GM21360 (cell line): ENCODE measurements at regions not wholly inside any gene's neighbourhood (a gene's known extent, or its start where the extent isn't known, plus 50 kb on each side); places are given as distances from the start of the nearest gene placed in this dataset.

Experiments used
- ATAC-seq: cut with Tn5 transposase; IDR thresholded peaks from one replicate; pipeline ENCODE4 v1.9.1; 2021; ENCODE audit warnings: mild to moderate bottlenecking, moderate library complexity; ENCODE audit not compliant: unreplicated experiment

DNA sequence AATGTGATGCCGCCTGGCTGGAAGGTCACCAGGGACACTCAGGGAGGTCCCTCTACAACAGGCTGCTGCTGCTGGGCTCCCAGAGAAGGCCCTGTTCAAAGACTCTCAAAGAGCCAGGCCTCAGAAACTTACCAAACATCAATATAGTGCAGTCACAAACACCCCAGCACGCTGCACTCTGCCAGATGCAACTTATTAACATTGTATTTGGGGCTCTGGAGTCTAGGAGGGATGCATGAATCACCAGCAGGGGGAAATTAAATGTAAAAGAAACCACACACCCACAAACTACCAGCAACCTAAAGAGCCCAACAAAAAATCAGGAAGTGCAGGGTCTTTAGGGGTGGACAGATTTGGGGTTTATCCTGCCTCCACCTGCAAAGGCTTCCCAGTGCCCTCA is 74.6 kb upstream of the SPATA12 start:
- ATAC-seq: no peak

DNA sequence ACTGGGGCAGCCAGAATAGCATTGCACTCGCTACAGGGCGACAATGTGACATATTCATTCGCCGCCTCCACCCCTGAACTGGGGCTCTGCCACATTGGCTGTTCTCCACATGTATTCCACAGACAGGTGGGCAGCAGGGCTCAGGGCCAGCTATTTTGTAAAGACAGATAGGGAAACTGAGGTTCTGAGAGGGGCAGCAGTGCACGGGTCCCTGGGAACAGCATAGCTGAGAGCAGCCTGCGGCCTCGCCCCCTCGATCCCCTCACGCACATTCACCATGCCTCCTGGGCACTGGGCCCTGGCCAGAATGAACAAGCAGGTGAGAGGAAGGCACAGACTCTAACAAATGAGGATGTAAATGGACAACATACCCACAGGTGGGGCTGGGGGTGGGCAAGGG is 75.0 kb upstream of the SPATA12 start:
- ATAC-seq: no peak

DNA sequence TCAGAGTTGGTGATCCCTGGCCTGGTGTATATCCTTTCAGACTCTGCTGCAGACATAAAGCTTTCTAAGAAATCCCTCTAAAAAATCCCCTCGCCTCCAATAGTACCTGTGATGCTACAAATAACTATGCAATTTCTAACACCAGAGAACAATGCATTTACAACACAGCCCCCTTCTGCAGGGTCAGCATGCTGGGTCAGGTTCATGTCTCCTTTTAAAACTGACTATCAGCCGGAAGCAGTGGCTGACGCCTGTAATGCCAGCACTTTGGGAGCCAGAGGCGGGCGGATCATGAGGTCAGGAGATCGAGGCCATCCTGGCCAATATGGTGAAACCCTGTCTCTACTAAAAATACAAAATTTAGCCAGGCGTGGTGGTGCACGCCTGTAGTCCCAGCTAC is 77.0 kb upstream of the SPATA12 start:
- no peak for ATAC-seq

DNA sequence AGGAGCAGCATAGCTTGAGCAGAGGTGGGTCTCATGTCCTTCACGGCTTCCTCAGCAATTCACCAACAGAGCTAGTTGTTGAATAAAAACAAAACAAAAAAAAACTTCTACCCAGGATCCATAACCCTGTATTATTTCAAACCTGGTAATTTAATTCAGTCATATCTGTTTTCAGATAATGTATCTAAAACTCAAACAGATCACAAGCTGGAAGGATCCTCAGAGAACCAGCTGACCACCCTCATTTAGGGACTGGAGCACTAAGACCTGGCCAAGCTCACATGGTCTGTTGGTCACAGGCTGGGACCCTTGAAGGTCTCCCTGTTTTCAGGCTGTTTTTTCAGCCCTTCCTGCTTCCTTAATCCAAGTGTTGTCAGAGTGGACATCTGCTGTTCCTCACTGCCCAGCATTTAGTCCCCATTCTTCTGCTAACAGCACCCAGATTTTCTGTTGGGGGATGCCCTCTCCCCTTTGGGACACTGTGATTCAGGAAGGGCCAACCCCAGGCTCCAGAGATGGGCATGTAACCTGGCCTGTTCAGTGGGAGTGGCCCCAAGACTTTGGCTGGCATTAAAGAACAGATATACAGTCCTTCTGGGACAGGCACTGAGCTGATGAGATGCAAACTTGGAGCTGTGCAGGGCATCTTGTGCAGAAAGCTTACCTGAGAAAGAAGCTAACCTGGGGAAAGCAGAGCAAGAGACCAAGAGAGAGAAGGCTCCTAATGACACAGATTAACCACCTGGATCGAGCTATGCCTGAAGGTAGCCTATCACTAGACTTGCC is 78.8 kb upstream of the SPATA12 start:
- no peak for ATAC-seq

DNA sequence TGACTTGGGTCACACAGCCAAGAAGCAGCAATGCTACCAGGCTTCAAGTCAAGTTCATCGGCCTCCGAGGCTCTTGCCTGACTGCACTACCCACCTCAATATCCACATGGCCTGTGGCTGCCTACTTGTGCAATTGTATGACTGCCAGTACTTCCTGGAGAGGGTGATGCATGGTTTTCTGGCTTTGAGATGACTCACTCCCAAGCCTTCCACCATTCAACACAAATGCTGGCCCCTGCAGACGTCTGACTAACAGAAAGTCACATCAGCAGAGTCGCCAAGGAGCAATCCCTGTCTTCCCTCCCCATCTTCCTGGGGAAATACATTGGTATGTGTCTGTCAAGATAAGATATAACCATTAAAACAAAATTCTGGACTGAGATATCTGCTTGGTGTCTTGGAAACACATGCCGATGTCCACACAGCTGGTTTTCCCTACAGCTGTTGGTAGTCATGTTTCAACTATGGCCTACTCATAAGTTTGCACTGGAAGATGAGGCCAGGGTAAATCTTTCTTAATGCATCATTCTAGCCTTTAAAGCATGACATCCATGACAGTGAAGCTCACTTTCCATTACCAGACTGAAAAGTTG is 79.6 kb upstream of the SPATA12 start:
- no peak for ATAC-seq

DNA sequence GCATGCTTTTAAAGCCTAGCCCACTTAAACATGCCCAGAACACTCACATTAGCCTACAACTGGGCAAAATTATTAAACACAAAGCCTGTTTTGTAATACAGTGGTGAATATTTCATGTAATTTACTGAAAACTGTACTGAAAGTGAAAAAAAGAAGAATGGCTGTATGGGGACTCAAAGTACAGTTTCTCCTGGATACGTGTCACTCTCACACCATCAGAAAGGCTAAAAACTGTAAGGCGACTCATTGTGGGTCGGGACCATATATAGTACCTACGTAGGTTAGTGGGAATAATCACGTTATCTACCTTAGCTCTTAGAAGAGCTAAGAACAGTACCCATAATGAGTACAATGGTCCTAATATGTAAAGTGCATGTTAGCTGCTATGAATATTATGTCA is 80.2 kb upstream of the SPATA12 start:
- ATAC-seq: no peak

DNA sequence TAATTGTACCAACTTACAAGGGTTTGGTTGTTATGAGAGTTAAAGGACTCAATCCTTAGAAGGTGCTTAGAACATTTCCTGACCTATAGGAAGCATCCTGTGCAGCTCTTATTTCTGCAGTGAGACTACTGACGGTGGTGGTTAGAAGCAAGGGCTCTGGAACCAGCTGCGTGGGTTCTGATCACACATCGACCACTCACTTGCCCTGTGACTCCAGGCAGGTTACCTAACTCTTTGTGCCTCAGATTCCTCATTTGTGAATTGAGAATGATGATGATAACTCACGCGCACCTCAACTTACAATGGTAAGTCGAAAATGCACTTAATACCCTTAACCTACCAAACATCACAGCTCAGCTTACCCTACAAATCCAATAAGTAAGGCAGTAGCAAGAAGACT is 80.7 kb upstream of the SPATA12 start:
- ATAC-seq: no peak

DNA sequence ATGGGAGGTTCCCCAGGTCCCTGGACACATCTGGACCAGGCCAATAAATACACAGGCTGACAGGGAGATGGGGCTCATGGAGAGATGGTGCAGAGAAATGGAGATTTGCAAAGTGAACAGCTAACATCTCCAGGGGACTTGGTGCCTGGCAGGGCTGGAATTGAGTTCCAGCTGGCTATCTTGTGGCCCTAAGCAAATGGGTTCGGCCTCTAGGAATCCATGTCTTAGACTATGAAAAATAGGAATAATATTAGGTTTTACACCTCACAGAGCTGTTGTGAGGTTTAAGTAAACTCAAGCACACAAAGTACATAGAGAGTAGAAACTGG is 82.9 kb upstream of the SPATA12 start:
- no peak for ATAC-seq

DNA sequence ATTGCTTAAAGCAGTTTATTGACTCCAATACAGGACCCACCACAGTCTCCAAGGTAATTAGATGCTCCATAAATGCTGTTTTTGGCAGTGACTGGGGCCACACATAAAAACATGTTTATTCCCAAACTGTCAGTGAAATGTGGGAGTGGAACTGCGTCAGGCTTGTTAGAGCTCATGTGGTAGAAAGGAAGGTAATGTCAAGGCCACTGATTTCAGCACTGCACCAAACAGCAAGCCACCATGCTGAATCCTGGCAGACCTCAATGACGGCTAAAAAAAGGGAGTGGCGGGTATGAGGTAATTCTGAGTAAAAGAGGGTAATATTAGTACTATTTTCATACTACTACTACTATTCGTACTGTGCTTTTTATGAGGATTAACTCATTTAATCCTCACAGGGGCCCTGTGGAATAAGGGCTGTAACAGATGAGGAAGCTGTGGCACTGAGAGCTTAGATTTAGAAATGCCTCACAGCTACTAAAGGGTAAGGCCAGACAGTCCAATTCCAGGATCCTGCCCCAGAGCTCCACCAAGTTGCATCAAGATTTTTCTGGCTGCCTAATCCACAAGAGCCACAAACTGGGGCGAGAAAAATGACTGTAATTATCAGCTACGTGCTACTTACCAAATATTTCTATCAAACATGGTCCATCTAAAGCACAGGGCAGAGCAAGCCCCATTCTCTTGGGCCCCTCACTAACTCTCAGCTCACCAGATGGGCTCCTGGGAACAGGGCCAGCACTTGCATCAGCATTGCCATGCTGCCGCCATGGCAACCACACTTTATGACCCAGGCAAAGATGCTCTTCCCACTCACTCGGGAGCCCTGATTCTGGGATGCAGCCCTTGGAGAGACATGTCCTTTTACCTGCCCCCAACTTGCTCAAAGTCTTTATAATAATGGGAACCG is 83.6 kb upstream of the SPATA12 start:
- no peak for ATAC-seq

DNA sequence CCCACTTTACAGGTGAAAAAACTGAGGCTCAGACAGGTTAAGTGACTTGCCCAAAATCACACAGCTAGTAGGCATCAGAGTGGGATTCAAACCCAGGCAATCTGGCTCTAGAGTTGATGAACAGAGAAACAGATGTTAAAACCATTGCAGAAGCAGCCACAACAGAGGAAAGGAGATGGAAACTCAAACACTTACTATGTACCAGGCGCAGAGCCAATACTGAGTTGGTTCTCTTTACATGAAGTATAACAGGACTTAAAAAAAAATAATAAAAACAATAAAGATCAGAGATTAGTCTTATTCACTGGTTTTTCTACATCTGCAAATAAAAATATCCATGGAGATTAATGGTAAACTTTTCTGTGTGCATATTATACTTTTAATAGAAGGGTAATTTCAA is 84.9 kb upstream of the SPATA12 start:
- ATAC-seq: no peak

DNA sequence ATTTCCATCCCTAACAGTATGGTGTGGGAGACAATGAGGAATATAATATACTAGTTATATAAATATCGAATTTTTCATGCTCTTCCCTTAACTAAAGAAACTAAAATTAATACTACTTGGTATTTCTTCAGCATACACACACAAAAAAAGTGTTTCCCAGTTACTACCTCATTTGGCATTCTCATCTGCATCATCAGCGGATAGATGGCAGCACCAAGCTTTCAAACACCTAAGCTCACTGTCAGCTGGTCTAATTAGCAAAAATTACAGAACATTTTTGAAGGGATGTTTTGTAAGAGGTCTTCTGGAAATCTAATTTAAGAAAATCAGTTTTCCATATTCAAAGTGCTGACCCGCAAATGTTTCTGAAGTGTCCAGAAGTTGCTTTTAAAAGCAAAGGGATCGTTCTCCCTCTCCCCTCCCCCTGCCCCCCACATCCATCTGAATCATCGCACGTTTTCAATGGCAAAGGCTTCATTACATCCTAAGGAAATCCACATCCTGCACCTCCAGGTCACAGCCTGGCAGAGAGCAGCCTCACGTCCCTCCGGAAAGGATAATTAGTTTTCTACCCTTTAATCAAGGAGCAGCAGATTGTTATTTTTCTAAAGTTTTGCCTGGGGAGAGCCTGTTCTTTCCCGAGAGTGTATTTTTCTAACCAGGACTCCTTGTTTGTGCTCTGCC is 86.1 kb upstream of the SPATA12 start:
- ATAC-seq: no peak

DNA sequence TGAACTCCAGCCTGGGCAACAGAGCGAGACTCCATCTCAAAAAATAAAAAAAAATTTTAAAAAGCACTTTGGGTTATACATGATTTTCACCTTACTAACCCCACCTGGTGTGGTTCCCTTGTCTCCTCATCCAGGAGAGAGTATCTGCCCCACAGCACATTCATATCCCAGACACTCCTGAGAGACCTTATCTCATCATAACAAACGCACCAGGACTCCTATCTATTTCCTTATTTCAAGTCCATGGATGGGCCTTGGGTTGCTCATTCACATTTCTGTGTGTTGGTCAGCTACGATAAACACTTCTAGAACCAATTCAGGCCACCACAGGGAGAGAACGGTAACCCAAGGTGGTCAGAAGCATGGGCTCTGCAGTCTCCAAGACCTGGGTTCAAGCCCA is 88.6 kb upstream of the SPATA12 start:
- no peak for ATAC-seq

DNA sequence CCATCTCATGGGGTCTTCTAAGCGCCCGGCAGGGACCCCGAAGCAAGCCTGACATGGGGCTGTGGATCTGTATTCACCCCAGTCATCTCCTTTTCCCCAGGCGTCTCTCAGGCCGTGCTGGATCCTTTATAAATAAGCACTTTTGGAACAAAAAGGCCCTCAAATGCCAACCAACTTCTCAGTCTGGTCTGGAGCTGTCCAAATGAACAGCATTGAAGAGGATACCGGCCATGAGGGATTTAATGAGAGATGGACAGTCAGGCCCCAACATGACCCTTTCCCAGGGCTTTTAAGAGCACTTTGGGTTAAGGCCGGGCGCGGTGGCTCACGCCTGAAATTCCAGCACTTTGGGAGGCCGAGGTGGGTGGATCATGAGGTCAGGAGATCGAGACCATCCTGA is 89.2 kb upstream of the SPATA12 start:
- no peak for ATAC-seq

DNA sequence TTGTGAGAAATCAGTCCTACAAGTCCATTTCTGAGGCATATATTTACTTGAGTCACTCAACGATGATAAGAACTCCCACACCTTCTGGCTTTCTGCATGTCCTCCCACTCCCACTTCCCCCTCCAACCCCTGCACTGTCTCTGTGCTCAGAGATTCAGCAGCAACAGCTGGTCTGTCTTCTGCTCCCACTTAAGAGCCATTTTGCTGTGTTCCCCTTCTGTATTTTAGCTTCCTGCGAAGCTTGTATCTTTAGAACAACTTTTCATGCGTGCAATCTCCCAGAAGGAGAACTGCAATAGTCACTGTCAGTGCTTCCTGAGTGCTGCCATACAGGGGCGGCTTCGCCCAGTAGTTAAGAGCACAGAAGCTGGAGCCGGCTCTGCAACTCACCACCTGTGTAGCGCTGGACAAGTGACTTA is 90.0 kb upstream of the SPATA12 start:
- no peak for ATAC-seq

DNA sequence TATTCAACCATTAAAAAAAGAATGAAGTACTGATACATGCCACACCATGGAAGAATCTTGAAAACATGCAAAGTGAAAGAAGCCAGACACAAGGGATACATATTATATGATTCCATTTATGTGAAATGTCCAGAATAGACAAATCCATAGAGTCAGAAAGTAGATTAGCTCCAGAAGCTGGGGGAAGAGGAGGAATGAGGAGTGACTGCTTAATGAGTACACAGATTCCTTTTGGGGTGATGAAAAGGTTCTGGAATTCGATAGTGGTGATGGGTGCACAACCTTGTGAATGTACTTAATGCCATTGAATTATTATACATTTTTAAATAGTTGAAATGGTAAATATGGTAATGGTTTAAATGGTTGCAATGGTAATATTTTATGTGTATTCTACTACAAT is 90.6 kb upstream of the SPATA12 start:
- no peak for ATAC-seq

DNA sequence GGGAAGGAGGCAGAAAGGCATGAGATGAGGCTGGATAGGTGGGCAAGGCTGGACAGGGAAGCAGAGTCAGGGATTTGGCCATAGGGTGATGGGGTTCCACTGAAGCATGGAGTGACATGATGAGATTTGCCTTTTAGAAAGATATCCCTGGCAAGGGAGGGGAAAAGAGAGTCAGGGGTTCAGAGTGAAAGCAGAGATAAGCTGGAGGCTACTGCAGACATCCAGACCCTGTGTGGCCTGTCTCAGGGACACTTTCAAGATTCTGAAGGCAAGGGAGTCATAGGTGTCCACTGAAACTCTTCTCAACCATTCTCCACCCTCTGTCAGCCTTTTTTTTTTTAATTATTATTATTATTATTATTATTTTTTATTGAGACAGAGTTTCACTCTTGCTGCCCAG is 94.0 kb upstream of the SPATA12 start:
- no peak for ATAC-seq

DNA sequence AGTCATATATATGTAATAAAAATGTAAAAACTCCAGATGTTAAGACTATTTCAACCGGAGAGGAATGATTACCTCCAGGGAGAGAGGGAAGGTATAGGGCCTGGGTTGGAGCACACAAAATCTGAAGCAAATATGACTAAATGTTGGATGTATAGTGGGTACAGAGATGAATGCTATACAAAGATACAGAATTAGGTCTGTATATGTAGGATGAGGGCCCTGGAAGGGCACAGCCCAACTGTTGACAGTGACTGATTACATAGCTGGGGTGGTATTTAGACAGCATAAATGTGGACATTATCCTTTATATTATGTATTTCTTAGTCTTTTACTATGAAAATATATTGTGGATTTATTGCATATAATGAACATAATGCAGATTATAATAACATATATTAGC is 94.4 kb upstream of the SPATA12 start:
- no peak for ATAC-seq

DNA sequence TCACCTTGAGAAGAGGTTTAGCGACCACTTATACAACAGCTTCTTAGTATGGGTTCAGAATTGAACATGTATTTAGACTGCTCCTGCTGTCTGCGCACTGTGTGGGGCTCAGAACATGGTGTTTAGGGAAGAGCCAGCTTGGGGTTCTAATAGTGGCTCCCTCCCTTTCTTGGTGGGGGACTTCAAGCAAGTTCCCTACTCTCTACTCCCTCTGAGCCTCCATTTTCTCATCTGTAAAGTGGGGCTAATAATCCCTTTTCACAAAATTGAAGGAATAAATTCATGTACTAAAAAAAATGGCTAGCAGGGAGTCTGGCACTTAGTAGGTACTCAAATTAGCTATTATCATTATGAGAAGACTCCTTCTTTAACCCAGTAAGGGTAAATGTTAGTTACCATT is 97.5 kb upstream of the SPATA12 start:
- ATAC-seq: no peak

DNA sequence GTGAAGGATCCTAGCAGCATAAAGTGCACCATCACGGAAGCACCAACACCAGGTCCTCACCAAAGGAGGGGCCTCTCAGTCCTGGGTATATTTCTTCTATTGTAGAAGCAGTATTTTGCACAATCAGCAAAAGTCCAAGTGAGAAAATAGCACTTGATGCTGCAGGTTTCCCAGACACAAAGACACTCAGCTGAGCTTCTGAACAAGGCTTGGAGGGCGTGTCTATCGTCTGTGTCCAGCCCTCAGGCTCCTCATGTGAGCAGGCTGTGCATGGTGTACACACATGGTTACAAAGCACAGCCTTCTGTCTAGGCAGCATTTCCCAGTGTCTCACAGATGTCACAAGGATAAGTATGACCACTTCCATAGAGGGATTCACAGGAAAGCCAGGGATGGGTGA is 98.3 kb upstream of the SPATA12 start:
- no peak for ATAC-seq

DNA sequence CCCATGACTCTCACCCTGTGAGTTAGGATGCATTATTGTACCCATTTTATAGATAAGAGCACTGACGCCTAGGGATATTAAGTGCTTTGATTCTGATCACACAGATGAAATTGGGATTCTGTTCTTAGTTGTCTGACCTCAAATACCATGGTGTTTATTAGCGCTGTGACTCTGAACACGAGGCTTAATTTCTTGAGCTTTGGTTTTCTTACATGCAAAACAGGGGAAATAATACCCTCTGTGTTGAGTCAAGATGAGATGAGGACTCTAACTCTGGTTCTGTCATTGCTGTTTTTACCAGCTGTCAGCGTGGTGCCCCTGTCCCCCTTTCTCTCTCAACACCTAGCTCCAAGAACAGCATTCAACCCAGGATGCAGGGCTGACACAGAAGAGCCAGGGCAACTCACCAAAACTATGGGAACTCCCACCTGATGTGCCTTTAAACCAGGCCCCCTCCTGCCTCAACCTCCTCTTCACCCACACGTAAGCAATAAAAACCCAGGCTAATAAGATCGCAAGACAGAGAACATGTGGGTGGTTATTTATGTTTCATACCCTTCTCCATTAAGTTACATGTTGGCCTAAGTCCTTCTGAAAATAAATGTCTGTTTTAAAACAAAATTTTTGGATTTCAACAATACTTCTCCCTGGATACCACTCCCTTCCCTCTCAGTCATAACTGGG is 100.1 kb upstream of the SPATA12 start:
- no peak for ATAC-seq

DNA sequence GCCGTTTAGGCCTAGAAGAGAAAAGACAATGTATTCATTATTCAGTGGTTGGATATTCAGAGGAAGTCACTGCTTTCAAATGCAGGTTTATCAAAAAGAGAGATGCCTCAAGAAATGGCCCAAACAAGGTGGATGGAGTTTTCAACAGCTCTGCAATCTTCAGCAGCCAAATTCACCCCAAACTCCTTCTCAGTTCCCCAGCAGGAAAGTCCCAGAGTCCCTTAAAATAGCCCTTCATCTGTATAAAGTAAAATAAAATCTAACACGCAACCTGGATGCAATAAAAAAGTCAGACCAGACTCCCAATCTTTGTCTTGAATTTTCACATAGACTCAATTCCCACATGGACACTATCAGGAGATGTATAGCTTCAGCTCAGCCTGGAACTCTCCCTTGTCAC is 101.6 kb upstream of the SPATA12 start:
- no peak for ATAC-seq
